ENCODE measurements at regions not wholly inside any gene's neighbourhood (a gene's known extent, or its start where the extent isn't known, plus 50 kb on each side); places are given as distances from the start of the nearest gene placed in this dataset.

- TF ChIP-seq CTCF (IDR thresholded peaks at IDR 0.05) (no peak), POLR2A (IDR thresholded peaks at IDR 0.05) (no peak), POLR2AphosphoS5 (IDR thresholded peaks at IDR 0.05) (no peak), EP300 (IDR thresholded peaks at IDR 0.05) (no peak)
Observed at GRCh38 chrX:98057176-98057575, 1173.5 kb downstream of the RPA4 start.

All from suprapubic skin (tissue), 4 donors.